ENCODE measurements at regions not wholly inside any gene's neighbourhood (a gene's known extent, or its start where the extent isn't known, plus 50 kb on each side); places are given as distances from the start of the nearest gene placed in this dataset.

GRCh38 chr3:111359261-111360030 lies 182.6 kb upstream of the CD96 start:
- no peak for DNase-seq

- no peak for DNase-seq
These were observed 179.5 kb upstream of the CD96 start for GRCh38 chr3:111362381-111363009.

GRCh38 chr3:111366515-111366914 lies 175.5 kb upstream of the CD96 start:
- no peak for DNase-seq

GRCh38 chr3:111368056-111368455 lies 173.9 kb upstream of the CD96 start:
- no peak for DNase-seq

- DNase-seq: no peak
These were observed 172.0 kb upstream of the CD96 start for GRCh38 chr3:111369958-111370357.

GRCh38 chr3:111373239-111373638 lies 168.8 kb upstream of the CD96 start:
- no peak for DNase-seq

- no peak for DNase-seq
These were observed 168.1 kb upstream of the CD96 start for GRCh38 chr3:111373861-111374260.

GRCh38 chr3:111385971-111386495 lies 156.0 kb upstream of the CD96 start:
- no peak for DNase-seq

GRCh38 chr3:111392894-111393398 lies 149.1 kb upstream of the CD96 start:
- no peak for DNase-seq

- no peak for DNase-seq
These were observed 129.3 kb upstream of the CD96 start for GRCh38 chr3:111412656-111413055.

- no peak for DNase-seq
These were observed 127.5 kb upstream of the CD96 start for GRCh38 chr3:111414531-111414930.

- DNase-seq: no peak
These were observed 127.0 kb upstream of the CD96 start for GRCh38 chr3:111415018-111415417.

- no peak for DNase-seq
These were observed 123.6 kb upstream of the CD96 start for GRCh38 chr3:111418391-111418790.

GRCh38 chr3:111428301-111428700 lies 113.7 kb upstream of the CD96 start:
- DNase-seq: no peak

GRCh38 chr3:111434941-111435622 lies 106.9 kb upstream of the CD96 start:
- no peak for DNase-seq

- DNase-seq: no peak
These were observed 103.7 kb upstream of the CD96 start for GRCh38 chr3:111438283-111438682.

GRCh38 chr3:111454551-111454950 lies 87.4 kb upstream of the CD96 start:
- no peak for DNase-seq

GRCh38 chr3:111465081-111465670 lies 76.8 kb upstream of the CD96 start:
- no peak for DNase-seq

GRCh38 chr3:111470032-111470431 lies 72.0 kb upstream of the CD96 start:
- no peak for DNase-seq

- DNase-seq: no peak
These were observed 70.2 kb upstream of the CD96 start for GRCh38 chr3:111471831-111472230.

- DNase-seq: no peak
These were observed 69.4 kb upstream of the CD96 start for GRCh38 chr3:111472556-111472955.

- no peak for DNase-seq
These were observed 68.4 kb upstream of the CD96 start for GRCh38 chr3:111473550-111473949.

- no peak for DNase-seq
These were observed 65.3 kb upstream of the CD96 start for GRCh38 chr3:111476701-111477100.

Data from C1 segment of cervical spinal cord (tissue), 14 donors.